Muscle layer of duodenum (tissue), 2 donors: ENCODE measurements at regions not wholly inside any gene's neighbourhood (a gene's known extent, or its start where the extent isn't known, plus 50 kb on each side); places are given as distances from the start of the nearest gene placed in this dataset.

Source experiments
- H3K27ac ChIP-seq: one replicate; pipeline ENCODE4 v1.7.0; 2013; ENCODE audit warnings: mild to moderate bottlenecking, low read length
- H3K27me3 ChIP-seq: one replicate; pipeline ENCODE4 v1.7.0; 2013; ENCODE audit warnings: low read depth, mild to moderate bottlenecking, control low read depth, low read length
- H3K36me3 ChIP-seq, 2 donors: one replicate each; pipeline ENCODE4 v1.7.0; 2013; ENCODE audit warnings: low read length in 2 of 2, control low read depth in 1 of 2, mild to moderate bottlenecking in 1 of 2; ENCODE audit not compliant: insufficient read depth in 2 of 2, control insufficient read depth in 1 of 2
- H3K4me1 ChIP-seq, 2 donors: one replicate each; pipeline ENCODE4 v1.7.0; 2013; ENCODE audit warnings: low read length in 2 of 2, mild to moderate bottlenecking in 2 of 2, control low read depth in 1 of 2, moderate library complexity in 1 of 2; ENCODE audit not compliant: insufficient read depth in 2 of 2, control insufficient read depth in 1 of 2
- H3K4me3 ChIP-seq, 2 donors: one replicate each; pipeline ENCODE4 v1.7.0; 2013; ENCODE audit warnings: low read length in 2 of 2, low read depth in 1 of 2, mild to moderate bottlenecking in 1 of 2
- H3K9me3 ChIP-seq, 2 donors: one replicate each; pipeline ENCODE4 v1.7.0; 2013; ENCODE audit warnings: low read length in 2 of 2, control low read depth in 1 of 2, mild to moderate bottlenecking in 1 of 2; ENCODE audit not compliant: control insufficient read depth in 1 of 2
- donor health status: healthy.

- Histone ChIP-seq H3K27ac (no peak overlapping the region), H3K36me3 (no peaks in the 10 kb centered on the region), H3K4me1 (no peaks in the 10 kb centered on the region), H3K4me3 (no peak overlapping the region), H3K9me3 (no peaks in the 10 kb centered on the region), H3K27me3 (no peaks in the 10 kb centered on the region)
Measured at GRCh38 chr18:40453903-40454302, 1501.1 kb upstream of the PIK3C3 start.

GRCh38 chr18:40452599-40452998, 1502.4 kb upstream of the PIK3C3 start:
- Histone ChIP-seq H3K27ac (no peak overlapping the region), H3K36me3 (no peaks in the 10 kb centered on the region), H3K4me3 (no peak overlapping the region), H3K27me3 (no peaks in the 10 kb centered on the region), H3K4me1 (no peaks in the 10 kb centered on the region), H3K9me3 (no peaks in the 10 kb centered on the region)

DNA sequence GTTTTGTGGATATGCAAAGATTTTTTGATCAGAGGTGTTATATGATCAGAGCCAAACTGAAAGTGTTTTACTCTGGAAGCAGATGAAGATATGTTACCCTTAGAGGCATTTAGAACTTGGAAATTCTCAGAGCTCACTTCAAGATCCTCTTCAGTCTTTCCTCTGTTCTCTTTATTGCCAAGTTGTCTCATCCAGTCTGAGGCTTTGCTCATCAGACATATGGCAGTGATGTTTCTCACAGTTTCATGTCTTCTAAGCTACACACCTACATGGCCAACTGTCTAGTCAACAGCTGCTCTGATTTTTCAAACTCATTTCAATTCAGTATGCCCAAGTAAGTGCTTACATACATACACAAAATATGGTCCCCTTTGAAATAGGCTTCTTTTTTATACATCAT, 1504.3 kb upstream of the PIK3C3 start:
- Histone ChIP-seq H3K27ac (no peak overlapping the region), H3K9me3 (no peaks in the 10 kb centered on the region), H3K36me3 (no peaks in the 10 kb centered on the region), H3K4me3 (no peak overlapping the region), H3K27me3 (no peaks in the 10 kb centered on the region), H3K4me1 (no peaks in the 10 kb centered on the region)

- H3K36me3 ChIP-seq: no peaks in the 10 kb centered on the region
- H3K27me3 ChIP-seq: no peaks in the 10 kb centered on the region
- no peak overlapping the region for H3K4me3 ChIP-seq
- no peak overlapping the region for H3K27ac ChIP-seq
- H3K4me1 ChIP-seq: no peaks in the 10 kb centered on the region
- H3K9me3 ChIP-seq: no peaks in the 10 kb centered on the region
Measured at GRCh38 chr18:40447820-40448219, 1507.2 kb upstream of the PIK3C3 start.

DNA sequence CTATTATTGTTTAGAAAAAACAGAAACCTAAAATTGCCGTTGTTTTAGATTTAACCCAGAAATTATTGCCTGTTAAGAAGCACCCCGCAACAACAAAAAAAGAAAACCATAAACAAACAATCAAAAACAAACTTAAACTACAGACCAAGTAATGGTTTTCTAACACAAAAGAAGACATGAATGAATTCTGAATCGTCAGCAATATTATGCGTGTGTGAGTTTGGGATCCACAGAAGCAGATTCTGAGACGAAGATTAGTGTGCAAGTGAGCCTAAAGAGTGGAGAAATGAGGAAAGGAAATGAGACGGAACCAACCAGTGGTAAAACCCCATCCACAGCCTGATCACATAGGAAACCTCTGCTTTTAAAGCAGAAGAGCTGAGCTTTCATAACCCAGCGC, 1514.9 kb upstream of the PIK3C3 start:
- Histone ChIP-seq H3K27me3 (no peaks in the 10 kb centered on the region), H3K4me3 (no peak overlapping the region), H3K4me1 (no peaks in the 10 kb centered on the region), H3K9me3 (no peaks in the 10 kb centered on the region), H3K27ac (no peak overlapping the region), H3K36me3 (no peaks in the 10 kb centered on the region)

GRCh38 chr18:40437517-40437916, 1517.5 kb upstream of the PIK3C3 start:
- no peak overlapping the region for H3K27ac ChIP-seq
- no peaks in the 10 kb centered on the region for H3K9me3 ChIP-seq
- no peaks in the 10 kb centered on the region for H3K36me3 ChIP-seq
- no peaks in the 10 kb centered on the region for H3K4me1 ChIP-seq
- H3K4me3 ChIP-seq: no peak overlapping the region
- H3K27me3 ChIP-seq: no peaks in the 10 kb centered on the region

- Histone ChIP-seq H3K4me3 (no peak overlapping the region), H3K36me3 (no peaks in the 10 kb centered on the region), H3K27me3 (no peaks in the 10 kb centered on the region), H3K4me1 (no peaks in the 10 kb centered on the region), H3K27ac (no peak overlapping the region), H3K9me3 (no peaks in the 10 kb centered on the region)
Measured at GRCh38 chr18:40431071-40431985, 1523.7 kb upstream of the PIK3C3 start.

DNA sequence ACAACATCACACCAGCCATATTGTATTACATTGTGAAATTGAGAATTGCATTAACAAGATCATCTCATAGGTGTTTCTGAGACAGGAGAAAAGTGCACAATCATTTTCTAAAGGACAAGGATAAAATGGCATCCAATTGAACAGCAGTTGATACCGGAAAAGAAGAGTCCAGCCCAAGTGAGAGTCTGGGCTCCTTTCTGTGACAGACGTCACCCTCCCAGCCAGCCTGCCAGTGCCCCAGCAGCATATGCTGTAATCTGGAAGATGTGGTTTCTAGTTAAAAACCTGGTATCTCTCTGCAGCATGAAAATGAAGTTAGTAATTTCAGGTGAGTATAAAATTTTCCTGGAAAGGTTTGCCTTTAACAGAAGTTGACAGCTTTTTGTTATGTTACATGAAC, 1531.7 kb upstream of the PIK3C3 start:
- no peaks in the 10 kb centered on the region for H3K4me1 ChIP-seq
- H3K27ac ChIP-seq: no peak overlapping the region
- H3K36me3 ChIP-seq: no peaks in the 10 kb centered on the region
- no peak overlapping the region for H3K4me3 ChIP-seq
- no peaks in the 10 kb centered on the region for H3K9me3 ChIP-seq
- H3K27me3 ChIP-seq: no peaks in the 10 kb centered on the region

DNA sequence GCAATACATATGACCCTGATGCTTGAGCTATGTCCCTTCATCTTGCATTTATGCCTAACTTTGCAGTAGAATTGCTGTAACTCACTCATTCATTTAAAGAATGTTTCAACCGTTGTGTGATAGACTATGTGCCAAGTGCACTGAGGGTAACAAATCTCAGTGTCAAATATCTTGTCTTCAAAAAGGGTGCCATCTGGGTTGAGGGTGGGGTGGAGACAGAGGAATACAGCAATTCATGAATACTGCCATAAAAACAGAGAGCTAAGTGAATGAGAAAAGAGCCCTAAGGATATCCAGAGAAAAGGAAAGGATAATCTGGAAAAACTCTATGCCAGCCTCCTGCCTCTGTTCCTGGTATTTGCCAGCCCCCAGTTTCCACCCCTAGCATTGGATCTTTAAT, 1534.4 kb upstream of the PIK3C3 start:
- no peaks in the 10 kb centered on the region for H3K36me3 ChIP-seq
- H3K4me1 ChIP-seq: no peaks in the 10 kb centered on the region
- no peak overlapping the region for H3K27ac ChIP-seq
- H3K27me3 ChIP-seq: no peaks in the 10 kb centered on the region
- no peak overlapping the region for H3K4me3 ChIP-seq
- H3K9me3 ChIP-seq: no peaks in the 10 kb centered on the region

DNA sequence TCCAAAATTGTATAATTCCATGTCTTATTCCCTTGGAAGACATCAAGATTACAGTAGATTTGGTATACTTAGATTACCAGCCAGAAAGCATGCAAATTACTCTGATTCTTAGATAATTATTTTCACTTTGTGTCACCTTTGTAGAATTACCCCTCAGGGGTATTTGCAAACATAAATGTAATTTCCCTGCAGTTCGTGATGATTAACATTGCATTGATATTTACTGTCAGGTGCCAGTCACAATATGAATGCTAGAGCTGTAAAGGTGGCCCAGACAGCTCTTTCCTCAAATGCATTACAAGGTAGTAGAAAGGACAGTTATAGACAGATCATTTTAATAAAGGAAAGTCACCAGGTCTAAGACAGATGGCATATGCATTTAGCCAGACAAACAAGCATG, 1537.5 kb upstream of the PIK3C3 start:
- no peaks in the 10 kb centered on the region for H3K36me3 ChIP-seq
- H3K9me3 ChIP-seq: no peaks in the 10 kb centered on the region
- H3K4me3 ChIP-seq: no peak overlapping the region
- H3K4me1 ChIP-seq: no peaks in the 10 kb centered on the region
- no peak overlapping the region for H3K27ac ChIP-seq
- no peaks in the 10 kb centered on the region for H3K27me3 ChIP-seq

DNA sequence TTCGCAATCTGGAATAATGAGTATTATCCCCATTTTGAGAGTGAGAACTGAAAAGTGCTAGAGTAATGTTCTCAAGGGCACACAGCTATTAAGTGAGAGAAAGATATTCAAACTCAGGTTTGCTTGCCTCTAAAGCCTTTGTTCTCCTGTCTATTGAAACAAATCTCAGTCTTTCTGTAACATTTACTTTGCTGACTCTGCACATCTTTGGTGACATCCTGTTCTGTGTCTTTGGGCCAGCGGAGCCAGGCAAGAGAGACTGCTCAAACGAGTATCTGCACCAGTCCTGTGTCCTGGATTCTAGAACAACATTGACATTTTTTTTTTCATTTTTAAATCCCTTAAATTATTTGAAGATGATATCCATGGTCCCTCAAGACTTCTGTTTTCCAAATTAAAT, 1539.2 kb upstream of the PIK3C3 start:
- no peaks in the 10 kb centered on the region for H3K27me3 ChIP-seq
- no peak overlapping the region for H3K27ac ChIP-seq
- no peaks in the 10 kb centered on the region for H3K36me3 ChIP-seq
- no peak overlapping the region for H3K4me3 ChIP-seq
- no peaks in the 10 kb centered on the region for H3K4me1 ChIP-seq
- no peaks in the 10 kb centered on the region for H3K9me3 ChIP-seq
